Neural cell (in vitro differentiated cells): ENCODE measurements at regions not wholly inside any gene's neighbourhood (a gene's known extent, or its start where the extent isn't known, plus 50 kb on each side); places are given as distances from the start of the nearest gene placed in this dataset.

ENCODE experiments used
- CTCF ChIP-seq: fragments of 450-650 bp; IDR thresholded peaks from 2 replicates; pipeline ENCODE4 v1.5.1; 2014; ENCODE audit warnings: antibody characterized with exemption, mild to moderate bottlenecking, moderate library complexity; ENCODE audit not compliant: poor library complexity, severe bottlenecking
- EZH2 ChIP-seq: fragments of 200-600, 300-800 bp; shearing (Covaris generic), sonication (generic); IDR thresholded peaks from 2 replicates; pipeline ENCODE4 v1.6.1; 2014; ENCODE audit warnings: antibody characterized with exemption, low read length, borderline replicate concordance, mild to moderate bottlenecking; ENCODE audit not compliant: insufficient read depth, poor library complexity, severe bottlenecking
- POLR2AphosphoS5 ChIP-seq: IDR thresholded peaks from 2 replicates; pipeline ENCODE4 v1.6.1; 2012
- RAD21 ChIP-seq: fragments of 450-650 bp; conservative IDR thresholded peaks from 2 replicates; pipeline ENCODE4 v1.6.1; 2014; ENCODE audit warnings: antibody characterized with exemption, mild to moderate bottlenecking, moderate library complexity
- REST ChIP-seq: IDR thresholded peaks from 2 replicates; pipeline ENCODE4 v1.6.1; 2012; ENCODE audit warnings: borderline replicate concordance
- SMC3 ChIP-seq: fragments of 450-650 bp; conservative IDR thresholded peaks from 2 replicates; pipeline ENCODE4 v1.6.1; 2014; ENCODE audit warnings: antibody characterized with exemption, mild to moderate bottlenecking, moderate library complexity; ENCODE audit not compliant: poor library complexity
- TAF1 ChIP-seq: IDR thresholded peaks from 2 replicates; pipeline ENCODE4 v1.6.1; 2012; ENCODE audit warnings: low read depth

- TF ChIP-seq CTCF (no peak), REST (no peak), SMC3 (no peak), TAF1 (no peak), EZH2 (no peak), RAD21 (no peak), POLR2AphosphoS5 (no peak)
These were observed 487.1 kb downstream of the KCNT2 start for GRCh38 chr1:196121181-196121580.
